GM23248 (cell line): ENCODE measurements at regions not wholly inside any gene's neighbourhood (a gene's known extent, or its start where the extent isn't known, plus 50 kb on each side); places are given as distances from the start of the nearest gene placed in this dataset.

Experiments used
- DNase-seq: peaks from one replicate; pipeline ENCODE4 v3.0.0-alpha.2; 2015
- H2AFZ ChIP-seq: fragments of 200-600 bp; sonication (generic); 2 replicates; pipeline ENCODE4 v1.6.1; 2016; ENCODE audit warnings: antibody characterized with exemption
- H3F3A ChIP-seq: fragments of 200-600 bp; sonication (generic); 2 replicates; pipeline ENCODE4 v1.6.1; 2016; ENCODE audit warnings: mild to moderate bottlenecking, antibody characterized with exemption, mixed run types; ENCODE audit not compliant: insufficient read depth
- H3K27ac ChIP-seq: fragments of 200-600 bp; sonication (generic); 2 replicates; pipeline ENCODE4 v1.5.1; 2016; ENCODE audit warnings: mild to moderate bottlenecking
- H3K27me3 ChIP-seq: fragments of 200-600 bp; sonication (generic); replicated peaks from 2 replicates; pipeline ENCODE4 v1.6.1; 2016; ENCODE audit warnings: mild to moderate bottlenecking; ENCODE audit not compliant: insufficient read depth
- H3K36me3 ChIP-seq: fragments of 200-600 bp; sonication (generic); 2 replicates; pipeline ENCODE4 v1.6.1; 2016; ENCODE audit warnings: low read depth, mild to moderate bottlenecking
- H3K4me1 ChIP-seq: fragments of 200-600 bp; sonication (generic); 2 replicates; pipeline ENCODE4 v1.6.1; 2016; ENCODE audit warnings: mild to moderate bottlenecking; ENCODE audit not compliant: insufficient read depth
- H3K4me2 ChIP-seq: fragments of 200-600 bp; sonication (generic); one replicate; pipeline ENCODE4 v1.6.1; 2016; ENCODE audit warnings: mild to moderate bottlenecking; ENCODE audit not compliant: unreplicated experiment
- H3K4me3 ChIP-seq: fragments of 200-600 bp; sonication (generic); 2 replicates; pipeline ENCODE4 v1.5.1; 2016; ENCODE audit warnings: mild to moderate bottlenecking
- H3K79me2 ChIP-seq: fragments of 200-600 bp; sonication (generic); 2 replicates; pipeline ENCODE4 v1.6.1; 2016; ENCODE audit warnings: mild to moderate bottlenecking; ENCODE audit not compliant: insufficient read depth
- H3K9ac ChIP-seq: fragments of 200-600 bp; sonication (generic); 2 replicates; pipeline ENCODE4 v1.6.1; 2016; ENCODE audit warnings: mild to moderate bottlenecking
- H3K9me2 ChIP-seq: fragments of 200-600 bp; sonication (generic); 2 replicates; pipeline ENCODE4 v1.6.1; 2016; ENCODE audit warnings: mixed run types, mild to moderate bottlenecking, moderate library complexity; ENCODE audit not compliant: insufficient read depth
- H3K9me3 ChIP-seq: fragments of 200-600 bp; sonication (generic); one replicate; pipeline ENCODE4 v1.6.1; 2017; ENCODE audit warnings: low read depth
- H4K20me1 ChIP-seq: fragments of 200-600 bp; sonication (generic); 2 replicates; pipeline ENCODE4 v1.6.0; 2016; ENCODE audit not compliant: insufficient read depth
- EZH2 ChIP-seq: fragments of 200-600 bp; sonication (generic); IDR thresholded peaks from 2 replicates; pipeline ENCODE4 v1.6.1; 2018; ENCODE audit warnings: antibody characterized with exemption, mild to moderate bottlenecking; ENCODE audit not compliant: insufficient read depth, poor library complexity, severe bottlenecking
- EZH2phosphoT487 ChIP-seq: fragments of 200-600 bp; sonication (generic); IDR thresholded peaks from 2 replicates; pipeline ENCODE4 v1.6.1; 2018; ENCODE audit warnings: antibody characterized with exemption, moderate library complexity, mild to moderate bottlenecking, low read depth; ENCODE audit not compliant: insufficient read depth
- WGBS, 2 experiments: methylation state at CpG; one replicate each; pipeline ENCODE4 v1.1.6; 2015 to 2017; ENCODE audit warnings: low lambda C conversion rate in 2 of 2, low coverage in 1 of 2; ENCODE audit errors: missing lambda C conversion rate in 2 of 2; 5-methylcytosine and 5-hydroxymethylcytosine counted together
- in situ Hi-C: fragments of 300-500 bp; cut with MboI; formaldehyde crosslinking; loops from 2 replicates; pipeline ENCODE4 v1.15.0; 2020

DNA sequence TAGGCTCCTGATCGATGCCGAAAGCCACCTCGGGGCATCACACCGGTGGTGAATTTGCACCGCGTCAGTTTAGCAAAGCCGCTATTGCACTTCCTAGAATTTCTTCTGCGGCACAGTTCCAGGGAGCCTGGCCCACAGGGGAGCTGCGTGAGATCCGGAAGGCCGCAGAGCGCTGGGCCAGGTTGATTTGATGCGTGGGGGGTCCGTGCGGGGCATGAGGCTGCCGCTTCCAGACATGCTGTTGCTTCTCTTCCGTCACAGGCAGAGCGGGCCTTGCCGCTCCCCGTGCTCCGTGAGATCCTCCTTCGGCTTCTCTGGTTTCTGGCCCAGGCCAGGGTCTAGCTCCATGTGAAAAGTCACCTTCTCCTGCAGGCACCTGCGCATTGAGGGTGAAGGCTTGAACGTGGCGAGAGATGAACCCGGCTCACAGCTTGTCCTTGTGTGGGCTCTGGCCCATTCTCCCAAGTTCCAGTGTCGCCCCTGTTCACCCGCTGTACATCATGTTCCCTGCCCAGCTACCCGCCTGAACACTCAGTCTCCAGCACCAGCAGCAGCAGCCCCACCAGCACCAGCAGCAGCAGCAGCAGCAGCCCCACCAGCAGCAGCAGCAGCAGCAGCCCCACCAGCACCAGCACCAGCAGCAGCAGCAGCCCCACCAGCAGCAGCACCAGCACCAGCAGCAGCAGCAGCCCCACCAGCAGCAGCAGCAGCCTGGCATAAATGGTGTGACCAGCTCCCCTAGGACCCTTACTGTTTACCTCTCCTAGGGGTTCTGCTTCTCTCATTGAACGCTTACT lies 131.2 kb downstream of the TRIML1 start:
- H3F3A ChIP-seq = no peaks in the 10 kb centered on the region
- H3K4me2 ChIP-seq = no peak overlapping the region
- H3K36me3 ChIP-seq = no peaks in the 10 kb centered on the region
- TF ChIP-seq EZH2 (no peak), EZH2phosphoT487 (no peak)
- DNase-seq = no peak
- no peaks in the 10 kb centered on the region for H3K9me2 ChIP-seq
- no peaks in the 10 kb centered on the region for H3K4me1 ChIP-seq
- no peak overlapping the region for H3K9ac ChIP-seq
- no peak overlapping the region for H3K4me3 ChIP-seq
- no peaks in the 10 kb centered on the region for H3K27me3 ChIP-seq
- H3K79me2 ChIP-seq = no peaks in the 10 kb centered on the region
- no peaks in the 10 kb centered on the region for H3K9me3 ChIP-seq
- H3K27ac ChIP-seq = no peak overlapping the region
- H2AFZ ChIP-seq = no peak overlapping the region
- H4K20me1 ChIP-seq = no peaks in the 10 kb centered on the region
- in situ Hi-C loops = no loop called here
- 67 to 79% methylated on average over 29 to 30 of the region's 30 CpGs for WGBS, 2 experiments

DNA sequence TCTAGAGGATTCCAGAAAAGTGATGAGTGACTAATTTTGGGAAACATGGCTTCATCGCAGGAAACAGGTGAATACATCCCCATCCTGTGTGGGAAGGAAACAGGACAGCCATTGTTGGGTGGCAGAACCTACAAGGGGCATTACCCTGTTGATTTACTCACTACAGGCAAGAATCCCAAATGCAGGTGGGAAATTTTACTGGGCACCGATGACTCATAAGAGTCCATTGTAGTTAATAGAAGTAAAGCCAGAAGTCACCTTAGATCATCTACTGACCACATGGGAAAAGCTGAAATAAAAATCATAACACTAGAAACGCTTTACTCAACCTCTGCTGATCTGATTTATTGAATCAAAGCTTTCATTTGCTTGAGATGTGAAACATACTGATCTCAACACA lies 136.4 kb downstream of the TRIML1 start:
- in situ Hi-C loops = no loop called here
- DNase-seq = no peak
- no peak overlapping the region for H3K4me3 ChIP-seq
- H3K4me2 ChIP-seq = no peak overlapping the region
- 10 to 18% methylated on average over 3 of the region's 3 CpGs for WGBS, 2 experiments
- H3K79me2 ChIP-seq = no peaks in the 10 kb centered on the region
- no peaks in the 10 kb centered on the region for H3K36me3 ChIP-seq
- no peak for TF ChIP-seq EZH2phosphoT487
- TF ChIP-seq EZH2 = no peak
- no peaks in the 10 kb centered on the region for H3F3A ChIP-seq
- no peaks in the 10 kb centered on the region for H3K9me3 ChIP-seq
- H4K20me1 ChIP-seq = no peaks in the 10 kb centered on the region
- no peak overlapping the region for H2AFZ ChIP-seq
- no peaks in the 10 kb centered on the region for H3K4me1 ChIP-seq
- H3K9me2 ChIP-seq = no peaks in the 10 kb centered on the region
- no peak overlapping the region for H3K9ac ChIP-seq
- no peak overlapping the region for H3K27ac ChIP-seq
- no peaks in the 10 kb centered on the region for H3K27me3 ChIP-seq

DNA sequence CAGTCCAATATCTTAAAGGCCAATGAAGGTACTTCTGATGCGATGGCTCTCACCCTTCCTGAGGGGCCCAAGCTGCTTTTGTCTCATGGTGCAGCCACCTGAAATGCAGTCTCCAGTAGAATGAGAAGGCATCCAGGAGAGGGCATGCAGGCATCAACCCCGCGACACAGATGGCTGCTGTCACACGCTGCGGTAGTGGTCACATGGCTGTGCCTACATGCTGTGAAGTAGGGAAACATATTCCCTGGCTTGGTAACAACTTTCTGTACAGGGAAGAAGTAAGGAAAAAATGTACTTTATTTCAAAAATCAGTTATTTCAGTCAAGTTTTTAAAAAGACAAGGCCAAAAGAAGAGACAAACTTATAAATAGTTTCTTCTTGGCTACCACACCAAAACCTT lies 139.9 kb downstream of the TRIML1 start:
- no peak overlapping the region for H3K4me2 ChIP-seq
- H3F3A ChIP-seq = no peaks in the 10 kb centered on the region
- H3K9ac ChIP-seq = no peak overlapping the region
- no peaks in the 10 kb centered on the region for H3K36me3 ChIP-seq
- no peaks in the 10 kb centered on the region for H3K4me1 ChIP-seq
- H3K27ac ChIP-seq = no peak overlapping the region
- H4K20me1 ChIP-seq = no peaks in the 10 kb centered on the region
- in situ Hi-C loops = no loop called here
- H3K9me2 ChIP-seq = no peaks in the 10 kb centered on the region
- no peak overlapping the region for H3K4me3 ChIP-seq
- TF ChIP-seq EZH2 (no peak), EZH2phosphoT487 (no peak)
- no peaks in the 10 kb centered on the region for H3K79me2 ChIP-seq
- no peak overlapping the region for H2AFZ ChIP-seq
- no peak for DNase-seq
- H3K9me3 ChIP-seq = no peaks in the 10 kb centered on the region
- 55 to 56% methylated on average over 5 of the region's 5 CpGs for WGBS, 2 experiments
- H3K27me3 ChIP-seq = no peaks in the 10 kb centered on the region

DNA sequence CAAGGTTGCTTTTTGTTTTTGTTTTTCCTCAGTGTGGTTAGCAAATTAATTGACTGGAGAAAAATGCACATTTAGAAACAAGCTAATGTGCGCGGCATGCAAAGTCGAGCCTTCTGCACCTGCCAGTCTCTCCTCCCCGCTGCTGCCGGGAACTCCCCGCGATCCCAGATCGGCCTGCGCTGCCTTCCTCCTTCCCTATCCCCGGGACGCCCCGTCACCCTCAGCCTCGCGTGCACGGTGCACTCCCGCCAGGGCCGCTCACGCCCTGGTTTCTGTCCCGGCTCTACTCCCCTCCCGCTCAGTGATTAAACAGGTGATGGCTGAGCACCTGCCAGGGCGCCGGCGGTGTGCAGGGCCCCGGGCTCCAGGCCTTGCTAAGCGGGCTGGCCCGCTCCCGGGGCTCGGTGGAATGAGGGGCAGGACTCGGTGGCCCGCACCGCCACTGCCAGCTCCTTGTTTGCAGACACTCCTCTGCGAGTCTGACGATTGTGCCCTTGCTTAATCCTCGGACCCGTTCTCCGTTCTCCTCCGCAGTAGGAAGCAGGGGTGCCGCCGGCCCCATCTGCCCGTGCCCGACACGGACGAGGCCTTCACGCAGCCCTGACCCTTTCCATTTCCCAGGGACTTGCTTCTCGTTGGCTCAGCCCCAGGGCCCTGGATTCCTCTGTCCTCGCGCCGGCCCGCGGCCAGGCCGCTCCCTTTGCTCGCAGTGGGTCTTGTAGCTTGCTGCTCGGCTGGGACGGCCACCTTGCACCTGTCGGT lies 143.4 kb downstream of the TRIML1 start:
- Histone ChIP-seq H3K27me3 (no peaks in the 10 kb centered on the region), H3K4me2 (no peak overlapping the region), H3K79me2 (no peaks in the 10 kb centered on the region), H3K9ac (no peak overlapping the region), H3K4me3 (no peak overlapping the region), H3K36me3 (no peaks in the 10 kb centered on the region), H3K27ac (no peak overlapping the region), H2AFZ (no peak overlapping the region), H3F3A (no peaks in the 10 kb centered on the region), H4K20me1 (no peaks in the 10 kb centered on the region), H3K9me3 (no peaks in the 10 kb centered on the region), H3K4me1 (no peaks in the 10 kb centered on the region), H3K9me2 (no peaks in the 10 kb centered on the region)
- in situ Hi-C loops = no loop called here
- DNase-seq = no peak
- 11 to 12% methylated on average over 52 to 55 of the region's 55 CpGs for whole genome bisulfite sequencing, 2 experiments
- TF ChIP-seq EZH2phosphoT487 = no peak
